A673 (cell line): ENCODE measurements at regions not wholly inside any gene's neighbourhood (a gene's known extent, or its start where the extent isn't known, plus 50 kb on each side); places are given as distances from the start of the nearest gene placed in this dataset.

Source experiments
- BruUV-seq: library from RNA; stranded (reverse); fragments of 400-500 nt; replicated peaks from 2 replicates; lab custom pipeline; 2021; lab: Mats Ljungman, UMichigan
- CTCF ChIA-PET: fragments of 300-600 bp; sonication (Branson Sonifier 250); formaldehyde crosslinking; loops from one replicate; lab custom pipeline; 2022; ENCODE audit warnings: antibody characterized with exemption; lab: Charles Lee
- POLR2A ChIA-PET: fragments of 300-600 bp; sonication (Branson Sonifier 250); formaldehyde crosslinking; loops from one replicate; lab custom pipeline; 2022; ENCODE audit warnings: antibody characterized with exemption; ENCODE audit not compliant: low non-redundant PET; lab: Charles Lee
- DNase-seq: peaks from one replicate; pipeline ENCODE4 v3.0.0-alpha.2; 2015; ENCODE audit warnings: low spot score
- H3K27ac ChIP-seq: fragments of 200-600 bp; sonication (generic); 2 replicates; pipeline ENCODE4 v1.5.1; 2016; ENCODE audit warnings: mixed run types, low read depth, mild to moderate bottlenecking, mixed read lengths, antibody characterized with exemption, low read length; ENCODE audit not compliant: poor library complexity, severe bottlenecking
- H3K27me3 ChIP-seq: fragments of 200-600 bp; sonication (generic); replicated peaks from 2 replicates; pipeline ENCODE4 v1.6.1; 2017; ENCODE audit warnings: mixed run types, low read depth, mild to moderate bottlenecking, mixed read lengths, antibody characterized with exemption, low read length; ENCODE audit not compliant: insufficient read depth, poor library complexity
- H3K36me3 ChIP-seq: fragments of 200-600 bp; sonication (generic); 2 replicates; pipeline ENCODE4 v1.6.1; 2016; ENCODE audit warnings: mixed run types, mild to moderate bottlenecking, mixed read lengths, antibody characterized with exemption, low read length; ENCODE audit not compliant: insufficient read depth, poor library complexity, severe bottlenecking
- H3K4me1 ChIP-seq: fragments of 200-600 bp; sonication (generic); 2 replicates; pipeline ENCODE4 v1.6.1; 2017; ENCODE audit warnings: mixed run types, mild to moderate bottlenecking, mixed read lengths, antibody characterized with exemption, low read length; ENCODE audit not compliant: insufficient read depth, poor library complexity, severe bottlenecking
- H3K4me3 ChIP-seq: fragments of 200-600 bp; sonication (generic); 2 replicates; pipeline ENCODE4 v1.5.1; 2016; ENCODE audit warnings: low read depth, mixed run types, mild to moderate bottlenecking, mixed read lengths, low read length; ENCODE audit not compliant: poor library complexity, severe bottlenecking
- H3K9me3 ChIP-seq: fragments of 200-600 bp; sonication (generic); 2 replicates; pipeline ENCODE4 v1.6.1; 2016; ENCODE audit warnings: mixed run types, low read depth, mild to moderate bottlenecking, mixed read lengths, antibody characterized with exemption, low read length; ENCODE audit not compliant: poor library complexity, severe bottlenecking
- CTCF ChIP-seq: fragments of 300-800, 200-600 bp; sonication (generic); conservative IDR thresholded peaks from 2 replicates; pipeline ENCODE4 v1.5.1; 2017; ENCODE audit warnings: low read depth, mild to moderate bottlenecking, antibody characterized with exemption, low read length, moderate library complexity, mixed read lengths
- EZH2 ChIP-seq: fragments of 200-600 bp; sonication (generic); IDR thresholded peaks from 2 replicates; pipeline ENCODE4 v1.6.1; 2017; ENCODE audit warnings: borderline replicate concordance, low read depth, mild to moderate bottlenecking, mixed read lengths, antibody characterized with exemption, low read length; ENCODE audit not compliant: poor library complexity, severe bottlenecking
- intact Hi-C: fragments of 100-400 bp; cut with micrococcal nuclease; formaldehyde crosslinking; loops from one replicate; pipeline ENCODE4 v1.10.0; 2022; ENCODE audit not compliant: unreplicated experiment

DNA sequence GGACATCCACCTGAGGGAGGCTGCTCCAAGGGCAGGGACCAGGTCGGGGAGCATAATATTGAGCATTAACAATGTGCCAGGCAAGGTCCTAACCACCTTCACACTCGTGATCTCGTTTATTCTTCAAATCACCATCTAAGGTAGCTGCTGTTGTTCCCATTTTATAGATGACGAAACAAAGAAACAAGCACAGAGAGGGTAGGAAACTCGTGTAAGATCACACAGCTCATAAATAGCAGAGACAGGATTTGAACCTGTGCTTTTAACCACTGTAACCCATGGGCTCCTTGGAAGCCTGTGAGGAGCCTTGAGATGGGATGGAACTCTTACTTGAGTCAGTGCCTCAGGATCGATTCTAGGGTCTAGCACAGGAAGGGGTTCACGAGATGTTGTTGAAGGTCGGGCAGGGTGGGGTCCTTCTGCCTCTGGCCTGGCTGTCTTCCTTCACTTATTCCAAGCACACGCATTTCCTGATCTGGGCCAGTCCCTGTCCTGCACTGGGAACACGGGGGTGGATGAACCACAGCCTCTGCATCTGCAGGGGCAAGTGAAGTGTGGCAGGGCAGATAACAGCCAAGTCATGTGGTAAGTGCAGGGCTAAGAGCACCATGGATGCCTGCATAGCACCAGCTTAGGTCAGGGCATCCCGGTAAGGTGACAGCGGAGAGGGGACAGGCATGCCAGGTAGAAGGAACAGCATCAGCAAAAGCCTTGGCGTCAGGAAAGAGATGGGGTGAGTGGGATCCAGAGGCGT lies 188.1 kb downstream of the MELK start:
- no peak for TF ChIP-seq CTCF
- no peak for TF ChIP-seq EZH2
- DNase-seq, result no peak
- ChIA-PET POLR2A (no interaction called here), CTCF (no interaction called here)
- intact Hi-C loops, result no loop called here
- Histone ChIP-seq H3K4me1 (peaks cover 5% of the 10 kb centered on the region), H3K27ac (no peak overlapping the region), H3K27me3 (peaks cover 7% of the 10 kb centered on the region), H3K9me3 (no peaks in the 10 kb centered on the region), H3K36me3 (no peaks in the 10 kb centered on the region), H3K4me3 (no peak overlapping the region)
- BruUV-seq, result no TSS peak

DNA sequence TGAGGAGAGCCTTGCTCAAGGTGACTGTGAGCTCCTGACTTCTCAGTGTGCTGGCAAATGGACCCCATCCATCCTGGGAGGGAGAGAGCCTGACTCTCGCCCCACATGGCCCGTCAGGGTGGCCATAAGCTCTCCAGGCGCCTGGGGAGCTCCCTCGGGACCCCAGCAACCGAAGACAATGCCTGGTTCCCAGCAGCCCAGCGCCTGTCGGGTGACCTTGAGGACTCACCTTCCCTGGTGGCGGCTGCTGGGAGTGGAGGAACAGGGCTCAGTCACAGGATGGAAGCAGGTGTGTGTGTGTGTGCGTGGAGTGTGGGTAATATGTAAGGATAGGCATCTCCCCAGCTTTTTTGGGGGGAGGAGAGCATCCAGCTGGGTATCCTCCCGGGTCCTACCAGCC lies 190.3 kb downstream of the MELK start:
- no peak overlapping the region for H3K27ac ChIP-seq
- TF ChIP-seq CTCF (no peak), EZH2 (no peak)
- no peaks in the 10 kb centered on the region for H3K36me3 ChIP-seq
- CTCF ChIA-PET, result interaction anchor here (0.7 kb wide), 1 partner anchor 34 kb away, joined by 3 read pairs; no protein-coding TSS in a partner anchor
- no peak overlapping the region for H3K4me3 ChIP-seq
- POLR2A ChIA-PET, result no interaction called here
- H3K27me3 ChIP-seq, result peaks cover 12% of the 10 kb centered on the region
- H3K4me1 ChIP-seq, result peaks cover 5% of the 10 kb centered on the region
- DNase-seq, result no peak
- intact Hi-C loops, result no loop called here
- BruUV-seq, result no TSS peak
- H3K9me3 ChIP-seq, result no peaks in the 10 kb centered on the region

DNA sequence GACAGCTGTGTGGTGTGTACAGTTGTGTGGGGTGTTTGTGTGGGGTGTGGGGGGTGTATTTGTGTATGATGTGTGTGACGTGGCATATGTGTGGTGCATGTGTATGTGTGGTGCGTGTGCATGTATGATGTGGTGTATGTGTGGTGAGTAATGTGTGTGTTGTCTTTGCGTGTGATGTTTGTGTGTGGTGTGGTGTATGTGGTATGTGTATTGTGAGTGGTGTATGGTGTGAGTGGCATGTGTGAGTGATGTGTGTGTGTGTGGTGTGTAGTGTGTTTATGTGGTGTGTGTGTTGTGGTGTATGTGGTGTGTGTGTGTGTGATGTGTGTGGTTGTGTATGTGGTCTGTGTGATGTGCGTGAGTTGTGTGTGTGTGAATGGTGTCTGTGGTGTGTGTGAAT lies 191.1 kb downstream of the MELK start:
- no peak for TF ChIP-seq EZH2
- no peak for TF ChIP-seq CTCF
- DNase-seq, result no peak
- CTCF ChIA-PET, result interaction anchor here (0.7 kb wide), 1 partner anchor 35 kb away, joined by 3 read pairs; no protein-coding TSS in a partner anchor
- Histone ChIP-seq H3K4me1 (peaks cover 5% of the 10 kb centered on the region), H3K27me3 (peaks cover 14% of the 10 kb centered on the region), H3K36me3 (no peaks in the 10 kb centered on the region), H3K4me3 (no peak overlapping the region), H3K27ac (no peak overlapping the region), H3K9me3 (no peaks in the 10 kb centered on the region)
- intact Hi-C loops, result no loop called here
- BruUV-seq, result no TSS peak
- POLR2A ChIA-PET, result no interaction called here
